ENCODE measurements at regions not wholly inside any gene's neighbourhood (a gene's known extent, or its start where the extent isn't known, plus 50 kb on each side); places are given as distances from the start of the nearest gene placed in this dataset.

DNA sequence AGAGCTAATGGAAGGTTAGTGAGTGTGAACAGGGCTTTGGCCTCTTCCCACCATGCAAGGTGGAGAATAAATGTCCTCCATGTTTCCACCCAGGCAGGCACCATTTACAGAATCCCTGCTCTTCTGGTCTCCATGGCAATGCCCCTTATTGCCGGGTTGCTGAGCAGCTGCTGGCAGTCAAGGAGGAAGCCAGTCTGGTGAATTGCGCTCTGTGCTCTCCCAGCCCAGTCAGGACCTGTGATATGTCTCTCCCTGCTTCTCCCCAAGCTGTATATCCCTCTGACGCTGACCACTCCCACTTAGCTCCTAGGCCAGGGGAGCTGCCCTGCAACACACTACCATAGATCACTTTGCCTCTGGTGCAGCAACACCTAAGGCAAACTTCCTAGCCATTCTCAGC is 402.1 kb upstream of the ERCC4 start:
- TF ChIP-seq, protein P1, sequence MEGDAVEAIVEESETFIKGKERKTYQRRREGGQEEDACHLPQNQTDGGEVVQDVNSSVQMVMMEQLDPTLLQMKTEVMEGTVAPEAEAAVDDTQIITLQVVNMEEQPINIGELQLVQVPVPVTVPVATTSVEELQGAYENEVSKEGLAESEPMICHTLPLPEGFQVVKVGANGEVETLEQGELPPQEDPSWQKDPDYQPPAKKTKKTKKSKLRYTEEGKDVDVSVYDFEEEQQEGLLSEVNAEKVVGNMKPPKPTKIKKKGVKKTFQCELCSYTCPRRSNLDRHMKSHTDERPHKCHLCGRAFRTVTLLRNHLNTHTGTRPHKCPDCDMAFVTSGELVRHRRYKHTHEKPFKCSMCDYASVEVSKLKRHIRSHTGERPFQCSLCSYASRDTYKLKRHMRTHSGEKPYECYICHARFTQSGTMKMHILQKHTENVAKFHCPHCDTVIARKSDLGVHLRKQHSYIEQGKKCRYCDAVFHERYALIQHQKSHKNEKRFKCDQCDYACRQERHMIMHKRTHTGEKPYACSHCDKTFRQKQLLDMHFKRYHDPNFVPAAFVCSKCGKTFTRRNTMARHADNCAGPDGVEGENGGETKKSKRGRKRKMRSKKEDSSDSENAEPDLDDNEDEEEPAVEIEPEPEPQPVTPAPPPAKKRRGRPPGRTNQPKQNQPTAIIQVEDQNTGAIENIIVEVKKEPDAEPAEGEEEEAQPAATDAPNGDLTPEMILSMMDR (conservative IDR thresholded peaks at IDR 0.05 in 1 of 2, IDR thresholded peaks at IDR 0.05 in 1 of 2; ENCODE audit: extremely low read depth in 1 of 2, insufficient read depth in 1 of 2, low read depth in 1 of 2, low read length in 2 of 2), result no peak
- TF ChIP-seq EZH2 (IDR thresholded peaks at IDR 0.05; ENCODE audit: borderline replicate concordance, low read length), result no peak
